Panc1 (cell line): ENCODE measurements at regions not wholly inside any gene's neighbourhood (a gene's known extent, or its start where the extent isn't known, plus 50 kb on each side); places are given as distances from the start of the nearest gene placed in this dataset.

Experiments
- ATAC-seq: fragments of 200-7000 bp; cut with Tn5 transposase; 2 replicates; pipeline ENCODE4 v1.9.1; 2020; ENCODE audit warnings: mild to moderate bottlenecking, moderate library complexity
- BruUV-seq: library from RNA; stranded (reverse); fragments of 400-500 nt; replicated peaks from 2 replicates; lab custom pipeline; 2021; lab: Mats Ljungman, UMichigan
- CTCF ChIA-PET: fragments of 300-600 bp; sonication (Branson Sonifier 250); formaldehyde crosslinking; loops from one replicate; lab custom pipeline; 2022; ENCODE audit warnings: antibody characterized with exemption; lab: Charles Lee
- POLR2A ChIA-PET: fragments of 300-600 bp; sonication (Branson Sonifier 250); formaldehyde crosslinking; loops from one replicate; lab custom pipeline; 2022; ENCODE audit warnings: antibody characterized with exemption; lab: Charles Lee
- DNase-seq: peaks from one replicate; pipeline ENCODE4 v3.0.0-alpha.2; 2010; ENCODE audit warnings: low read depth, low spot score
- H3K27ac ChIP-seq: 2 replicates; pipeline ENCODE4 v1.5.1; 2011; ENCODE audit warnings: mild to moderate bottlenecking, low read length, inconsistent platforms
- H3K27me3 ChIP-seq: fragments of 200-500 bp; sonication (Bioruptor generic); 2 replicates; pipeline ENCODE4 v1.6.0; 2014; ENCODE audit warnings: low read length, inconsistent platforms; ENCODE audit not compliant: control insufficient read depth, insufficient read depth
- H3K36me3 ChIP-seq: fragments of 200-500 bp; sonication (Bioruptor generic); 2 replicates; pipeline ENCODE4 v1.5.1; 2014; ENCODE audit warnings: inconsistent platforms, mild to moderate bottlenecking, low read length, moderate library complexity; ENCODE audit not compliant: control insufficient read depth, insufficient read depth
- H3K4me1 ChIP-seq: 2 replicates; pipeline ENCODE4 v1.5.1; 2011; ENCODE audit warnings: inconsistent platforms, mild to moderate bottlenecking, low read length, moderate library complexity; ENCODE audit not compliant: control insufficient read depth, insufficient read depth
- H3K4me3 ChIP-seq, 2 experiments: 2 replicates each; pipeline ENCODE4 v1.5.1; 2011 to 2012; ENCODE audit warnings: low read depth in 2 of 2, low read length in 2 of 2, mild to moderate bottlenecking in 2 of 2, inconsistent platforms in 1 of 2, moderate library complexity in 1 of 2
- H3K9me3 ChIP-seq: fragments of 200-500 bp; sonication (Bioruptor generic); 2 replicates; pipeline ENCODE4 v1.5.1; 2014; ENCODE audit warnings: low read depth, mild to moderate bottlenecking, inconsistent platforms, low read length, moderate library complexity; ENCODE audit not compliant: control insufficient read depth, insufficient read depth
- CTCF ChIP-seq: fragments of 450-650 bp; IDR thresholded peaks from 2 replicates; pipeline ENCODE4 v1.5.1; 2017; ENCODE audit warnings: mild to moderate bottlenecking
- POLR2AphosphoS5 ChIP-seq: IDR thresholded peaks from 2 replicates; pipeline ENCODE4 v1.6.1; 2012; ENCODE audit warnings: mild to moderate bottlenecking, low read depth, low read length, moderate library complexity
- REST ChIP-seq, 2 experiments: IDR thresholded peaks; 2 replicates each; pipeline ENCODE4 v1.6.1; 2011 to 2012; ENCODE audit warnings: low read depth in 2 of 2, control low read depth in 1 of 2, low read length in 1 of 2, mild to moderate bottlenecking in 1 of 2, moderate library complexity in 1 of 2; ENCODE audit not compliant: insufficient read depth in 1 of 2
- SIN3A ChIP-seq: IDR thresholded peaks from 2 replicates; pipeline ENCODE4 v1.6.1; 2012; ENCODE audit warnings: low read depth, mild to moderate bottlenecking, low read length, moderate library complexity, borderline replicate concordance; ENCODE audit not compliant: insufficient read depth
- TCF7L2 ChIP-seq: IDR thresholded peaks from 2 replicates; pipeline ENCODE4 v1.6.1; 2011; ENCODE audit warnings: mild to moderate bottlenecking, low read depth, low read length, inconsistent platforms
- in situ Hi-C: cut with HindIII; loops from 2 replicates; pipeline ENCODE4 v1.10.0; 2016; ENCODE audit warnings: low sequenced_read_pairs, low pct_unique_long_range_greater_than_20kb
- intact Hi-C: fragments of 100-400 bp; cut with micrococcal nuclease; formaldehyde crosslinking; loops from one replicate; pipeline ENCODE4 v1.10.0; 2022; ENCODE audit not compliant: unreplicated experiment

DNA sequence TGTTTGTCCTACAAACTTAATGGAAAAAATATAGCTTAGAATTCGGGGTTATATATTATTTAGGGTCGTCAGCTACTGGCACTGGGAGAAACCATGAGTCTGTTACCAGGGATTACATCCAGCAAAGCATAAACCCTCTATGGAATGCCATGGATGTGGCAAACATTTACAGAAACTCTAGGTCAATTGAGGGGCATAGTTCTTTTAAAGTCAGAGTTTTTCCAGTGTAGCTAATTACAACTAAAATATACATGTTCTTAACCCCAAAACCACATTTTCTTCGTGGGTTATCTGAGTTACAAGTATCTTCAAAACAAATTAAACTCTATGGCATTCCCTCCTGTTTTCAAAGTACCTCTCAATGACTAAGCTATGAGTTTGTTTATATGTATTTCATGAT, 99.3 kb upstream of the THSD7A start:
- Histone ChIP-seq H3K27ac (peak overlapping the region; percentile 40; the same call in 1 of the 2 replicates), H3K4me1 (no peaks in the 10 kb centered on the region; the same call in 1 of the 2 replicates), H3K9me3 (no peaks in the 10 kb centered on the region), H3K27me3 (no peaks in the 10 kb centered on the region), H3K4me3 (no peak overlapping the region), H3K36me3 (no peaks in the 10 kb centered on the region)
- ATAC-seq = peak; percentile 66; the same call in 1 of the 2 replicates
- in situ Hi-C loops = no loop called here
- CTCF ChIA-PET = no interaction called here
- DNase-seq = no peak
- no TSS peak for BruUV-seq
- POLR2A ChIA-PET = no interaction called here
- TF ChIP-seq TCF7L2 = peak; percentile 59; the same call in 1 of the 2 replicates
- no peak for TF ChIP-seq SIN3A
- TF ChIP-seq POLR2AphosphoS5 = no peak
- TF ChIP-seq CTCF = no peak
- intact Hi-C loops = no loop called here

DNA sequence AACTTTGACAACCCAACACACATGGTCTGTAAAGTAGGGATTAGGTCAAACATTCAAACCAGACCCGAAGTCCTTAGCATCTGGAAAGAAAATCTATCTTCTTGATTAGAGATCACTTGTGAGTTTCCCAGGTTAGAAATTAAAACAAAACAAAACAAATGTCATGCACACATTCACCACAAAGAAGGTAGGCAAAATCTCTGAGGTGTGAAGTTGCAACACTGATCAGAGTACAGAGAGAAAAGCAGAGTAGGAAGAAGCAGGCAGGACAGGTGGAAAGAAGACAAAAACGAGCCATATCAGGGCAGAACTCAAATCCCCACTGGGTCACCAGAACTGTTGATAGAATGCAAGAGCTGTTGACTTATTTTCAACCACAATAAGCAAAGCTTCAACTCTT, 102.8 kb upstream of the THSD7A start:
- Histone ChIP-seq H3K36me3 (no peaks in the 10 kb centered on the region), H3K9me3 (no peaks in the 10 kb centered on the region), H3K27me3 (no peaks in the 10 kb centered on the region), H3K4me3 (no peak overlapping the region), H3K27ac (no peak overlapping the region; the same call in 1 of the 2 replicates), H3K4me1 (no peaks in the 10 kb centered on the region; the same call in 1 of the 2 replicates)
- CTCF ChIA-PET = no interaction called here
- POLR2A ChIA-PET = no interaction called here
- ATAC-seq (no peak), DNase-seq (no peak)
- TF ChIP-seq POLR2AphosphoS5 (no peak), SIN3A (no peak), CTCF (no peak)
- no TSS peak for BruUV-seq
- intact Hi-C loops (no loop called here), in situ Hi-C loops (no loop called here)

DNA sequence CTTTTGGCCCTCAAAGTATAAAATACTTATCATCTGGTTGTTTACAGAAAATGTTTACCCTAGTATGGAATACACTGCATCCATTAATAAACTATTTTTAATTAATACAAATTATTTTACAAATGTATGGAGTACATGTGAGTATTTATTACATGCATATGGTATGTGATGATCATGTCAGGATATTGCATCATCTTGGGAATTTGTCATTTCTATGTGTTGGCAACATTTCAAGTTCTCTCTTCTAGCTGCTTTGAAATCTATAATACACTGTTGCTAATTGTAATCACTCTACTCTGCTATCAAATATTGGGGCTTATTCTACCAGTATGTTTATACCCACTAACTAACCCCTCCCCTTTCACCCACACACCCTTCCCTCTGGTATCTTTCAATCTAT, 103.9 kb upstream of the THSD7A start:
- Histone ChIP-seq H3K4me1 (no peaks in the 10 kb centered on the region; the same call in 1 of the 2 replicates), H3K27me3 (no peaks in the 10 kb centered on the region), H3K27ac (no peak overlapping the region), H3K4me3 (no peak overlapping the region), H3K9me3 (no peaks in the 10 kb centered on the region), H3K36me3 (no peaks in the 10 kb centered on the region)
- TF ChIP-seq SIN3A = no peak
- no peak for TF ChIP-seq TCF7L2
- TF ChIP-seq REST (IDR thresholded peaks at IDR 0.05; ENCODE audit: insufficient read depth in 1 of 2, low read depth in 2 of 2, low read length in 1 of 2) = no peak
- TF ChIP-seq CTCF = no peak
- TF ChIP-seq POLR2AphosphoS5 = no peak
- intact Hi-C loops (no loop called here), in situ Hi-C loops (no loop called here)
- DNase-seq (no peak), ATAC-seq (no peak)
- ChIA-PET POLR2A (no interaction called here), CTCF (interaction anchor here (0.6 kb wide), 1 partner anchor 10 kb away, joined by 3 read pairs; no protein-coding TSS in a partner anchor)
- no TSS peak for BruUV-seq
